ENCODE measurements at regions not wholly inside any gene's neighbourhood (a gene's known extent, or its start where the extent isn't known, plus 50 kb on each side); places are given as distances from the start of the nearest gene placed in this dataset.

DNA sequence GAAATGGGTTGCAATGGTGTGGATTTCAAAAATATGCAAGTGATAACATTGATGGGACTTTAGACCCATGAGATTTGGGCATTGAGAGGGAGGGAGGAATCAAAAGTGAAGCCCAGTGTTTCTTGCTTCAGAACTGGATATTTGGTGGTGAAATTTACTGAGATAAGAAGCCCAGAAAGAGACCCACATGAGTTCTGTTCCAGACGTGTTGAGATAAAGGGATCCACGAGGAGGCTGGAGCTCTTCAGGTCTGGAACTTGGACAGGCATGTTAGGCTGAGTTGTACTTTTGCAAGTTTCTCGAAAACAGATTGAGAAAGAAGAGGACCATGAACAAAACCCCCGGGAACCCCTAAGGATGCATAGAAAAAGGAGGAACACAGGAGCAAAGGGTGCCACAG, 290.2 kb downstream of the MEX3B start:
- Mint-ChIP-seq H3K27ac (no peak overlapping the region), H3K4me3 (ENCODE audit: low read depth) (no peak overlapping the region), H3K9me3 (no peaks in the 10 kb centered on the region), H3K36me3 (ENCODE audit: low read depth) (no peaks in the 10 kb centered on the region), H3K27me3 (ENCODE audit: low read depth) (no peaks in the 10 kb centered on the region), H3K4me1 (ENCODE audit: low read depth) (no peaks in the 10 kb centered on the region)
- DNase-seq (ENCODE audit: low spot score), result no peak
- intact Hi-C loops (cut with micrococcal nuclease), result no loop called here

DNA sequence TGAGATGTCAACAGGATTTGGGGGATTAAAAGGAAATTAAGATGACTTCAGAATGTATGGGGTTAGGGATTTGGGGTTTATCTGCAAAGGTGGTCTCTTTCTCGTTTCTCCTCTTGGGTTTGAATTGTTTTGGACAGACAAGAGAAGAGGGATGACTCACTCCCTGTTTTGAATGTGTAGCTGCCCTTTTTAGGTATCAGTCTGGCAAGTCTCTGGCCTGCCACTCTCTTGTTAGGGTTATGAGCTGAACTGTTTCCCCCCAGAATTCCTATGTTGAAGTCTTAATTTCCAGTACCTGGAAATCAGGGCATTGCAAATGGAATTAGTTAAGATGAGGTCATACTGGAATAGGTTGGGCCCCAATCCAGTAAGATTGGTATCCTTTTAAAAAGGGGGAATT, 291.7 kb downstream of the MEX3B start:
- no peaks in the 10 kb centered on the region for H3K27me3 Mint-ChIP-seq (ENCODE audit: low read depth)
- intact Hi-C loops (cut with micrococcal nuclease), result no loop called here
- no peak overlapping the region for H3K4me3 Mint-ChIP-seq (ENCODE audit: low read depth)
- no peaks in the 10 kb centered on the region for H3K9me3 Mint-ChIP-seq
- H3K36me3 Mint-ChIP-seq (ENCODE audit: low read depth), result no peaks in the 10 kb centered on the region
- no peak for DNase-seq (ENCODE audit: low spot score)
- no peaks in the 10 kb centered on the region for H3K4me1 Mint-ChIP-seq (ENCODE audit: low read depth)
- no peak overlapping the region for H3K27ac Mint-ChIP-seq

- no peaks in the 10 kb centered on the region for H3K36me3 Mint-ChIP-seq (ENCODE audit: low read depth)
- H3K9me3 Mint-ChIP-seq, result no peaks in the 10 kb centered on the region
- H3K4me3 Mint-ChIP-seq (ENCODE audit: low read depth), result no peak overlapping the region
- DNase-seq (ENCODE audit: low spot score), result no peak
- intact Hi-C loops (cut with micrococcal nuclease), result no loop called here
- H3K27me3 Mint-ChIP-seq (ENCODE audit: low read depth), result no peaks in the 10 kb centered on the region
- no peaks in the 10 kb centered on the region for H3K4me1 Mint-ChIP-seq (ENCODE audit: low read depth)
- H3K27ac Mint-ChIP-seq, result no peak overlapping the region
These were observed 292.8 kb downstream of the MEX3B start for GRCh38 chr15:81752974-81753373.

DNA sequence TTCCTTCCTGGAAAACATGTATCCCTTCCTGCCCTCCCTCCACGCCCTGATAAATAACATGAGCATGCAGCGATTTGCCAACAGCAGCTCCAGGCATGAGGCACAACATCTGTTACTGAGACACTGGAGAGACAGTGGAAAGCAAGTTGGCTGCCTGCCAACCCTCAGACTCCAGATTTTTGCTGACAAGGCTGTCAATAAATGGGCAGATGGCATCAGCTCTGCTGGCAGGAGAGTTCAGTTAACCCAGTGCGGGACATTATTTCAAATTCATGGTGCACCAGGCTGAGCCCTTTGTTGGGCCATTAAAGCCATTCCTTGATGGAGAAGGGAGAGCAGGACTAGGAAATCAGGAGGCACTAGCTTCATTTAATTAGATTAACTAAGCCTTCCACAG, 293.3 kb downstream of the MEX3B start:
- DNase-seq (ENCODE audit: low spot score), result no peak
- H3K4me3 Mint-ChIP-seq (ENCODE audit: low read depth), result no peak overlapping the region
- no peaks in the 10 kb centered on the region for H3K9me3 Mint-ChIP-seq
- no peaks in the 10 kb centered on the region for H3K36me3 Mint-ChIP-seq (ENCODE audit: low read depth)
- intact Hi-C loops (cut with micrococcal nuclease), result no loop called here
- peaks cover under 1% of the 10 kb centered on the region for H3K27me3 Mint-ChIP-seq (ENCODE audit: low read depth)
- H3K27ac Mint-ChIP-seq, result no peak overlapping the region
- no peaks in the 10 kb centered on the region for H3K4me1 Mint-ChIP-seq (ENCODE audit: low read depth)

DNA sequence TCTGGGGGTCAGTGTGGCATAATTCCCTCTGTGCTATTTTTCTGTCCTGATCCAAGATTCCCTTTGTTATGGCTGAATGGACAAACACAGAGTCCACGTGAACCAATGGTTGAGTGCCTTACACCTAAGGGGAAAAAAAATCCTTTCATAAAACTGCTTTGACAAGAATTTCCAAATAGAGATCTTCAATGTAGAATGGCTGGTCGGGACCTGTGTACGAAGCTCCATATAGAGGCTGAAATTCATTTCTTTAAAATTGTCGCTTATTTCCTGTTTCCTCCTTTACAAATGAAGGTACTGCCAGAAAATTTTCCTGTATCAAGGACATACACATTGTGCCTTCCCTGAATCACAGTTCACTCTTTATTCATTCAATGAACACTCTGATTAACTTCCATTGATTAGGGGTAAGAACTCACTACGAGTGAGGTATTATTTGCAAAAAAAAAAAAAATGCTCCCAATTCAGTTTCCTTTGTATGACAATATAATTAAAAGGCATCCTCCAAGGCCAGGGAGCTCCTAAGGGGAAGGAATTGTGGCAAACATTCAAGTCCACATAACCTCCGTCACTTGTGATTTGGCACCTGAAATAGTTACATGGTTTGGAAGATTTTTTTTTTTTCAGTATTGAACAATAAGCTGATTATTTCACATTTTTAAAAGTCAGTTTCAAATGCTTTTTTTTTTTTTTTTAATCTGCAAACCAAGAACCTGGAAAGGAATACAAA, 293.8 kb downstream of the MEX3B start:
- H3K4me3 Mint-ChIP-seq (ENCODE audit: low read depth), result no peak overlapping the region
- no peak overlapping the region for H3K27ac Mint-ChIP-seq
- no peaks in the 10 kb centered on the region for H3K36me3 Mint-ChIP-seq (ENCODE audit: low read depth)
- H3K9me3 Mint-ChIP-seq, result no peaks in the 10 kb centered on the region
- intact Hi-C loops (cut with micrococcal nuclease), result no loop called here
- no peaks in the 10 kb centered on the region for H3K4me1 Mint-ChIP-seq (ENCODE audit: low read depth)
- DNase-seq (ENCODE audit: low spot score), result no peak
- peaks cover 3% of the 10 kb centered on the region for H3K27me3 Mint-ChIP-seq (ENCODE audit: low read depth)

DNA sequence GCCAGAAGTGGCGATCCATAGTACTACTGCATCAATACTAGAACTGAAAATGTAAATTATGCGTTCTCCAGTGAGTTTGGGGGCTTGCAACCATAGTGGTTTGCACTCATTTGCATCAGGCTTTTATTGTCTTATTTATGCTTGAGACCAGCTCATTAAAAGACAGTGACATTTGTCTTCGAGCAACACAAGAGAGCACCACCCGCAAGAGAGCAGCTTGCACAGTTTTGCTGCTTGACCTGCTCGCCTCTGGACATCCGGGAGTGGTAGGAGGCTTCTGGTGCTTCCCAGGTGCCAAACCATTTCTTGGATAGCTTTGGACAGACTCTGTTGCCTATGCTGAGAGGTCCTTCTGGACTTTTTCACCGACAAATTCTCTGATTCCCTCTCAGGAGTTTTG, 294.6 kb downstream of the MEX3B start:
- no peaks in the 10 kb centered on the region for H3K9me3 Mint-ChIP-seq
- H3K27me3 Mint-ChIP-seq (ENCODE audit: low read depth), result peaks cover 3% of the 10 kb centered on the region
- H3K36me3 Mint-ChIP-seq (ENCODE audit: low read depth), result no peaks in the 10 kb centered on the region
- intact Hi-C loops (cut with micrococcal nuclease), result no loop called here
- H3K4me3 Mint-ChIP-seq (ENCODE audit: low read depth), result no peak overlapping the region
- no peak for DNase-seq (ENCODE audit: low spot score)
- no peaks in the 10 kb centered on the region for H3K4me1 Mint-ChIP-seq (ENCODE audit: low read depth)
- H3K27ac Mint-ChIP-seq, result no peak overlapping the region

DNA sequence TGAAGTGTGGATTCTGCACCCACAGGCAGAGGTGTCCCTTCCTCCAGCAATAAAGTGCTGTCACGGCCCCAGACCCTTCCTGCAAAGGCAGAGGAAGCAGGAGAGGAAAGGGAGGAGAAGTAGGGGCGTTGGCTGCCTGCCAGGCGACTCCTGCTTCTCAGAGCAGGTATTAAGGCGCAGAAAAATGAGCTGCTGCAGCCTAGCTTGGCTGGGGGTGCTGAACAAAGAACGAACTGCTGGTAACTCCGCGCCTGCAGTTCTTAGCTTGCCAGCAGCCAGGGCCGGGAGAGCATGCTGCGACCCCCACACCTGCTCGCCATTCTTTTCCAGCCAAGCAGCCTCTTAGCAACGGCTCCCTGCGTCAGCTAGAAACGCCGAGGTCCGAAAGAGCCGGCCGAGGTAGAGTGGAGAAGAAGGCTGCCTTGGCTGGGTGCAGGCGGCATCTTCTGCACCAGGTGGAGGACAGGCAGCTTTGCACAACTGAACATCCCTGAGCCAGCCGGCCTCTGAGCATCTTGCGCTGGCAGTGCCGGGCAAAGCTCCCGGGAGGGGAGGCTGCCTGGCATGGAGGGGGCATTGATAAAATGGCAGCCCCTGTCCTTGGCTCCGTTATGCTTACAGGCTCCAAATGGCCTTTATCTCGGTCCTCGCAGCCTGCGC, 296.0 kb downstream of the MEX3B start:
- H3K27ac Mint-ChIP-seq, result no peak overlapping the region
- intact Hi-C loops (cut with micrococcal nuclease), result no loop called here
- peaks cover 3% of the 10 kb centered on the region for H3K27me3 Mint-ChIP-seq (ENCODE audit: low read depth)
- no peak overlapping the region for H3K4me3 Mint-ChIP-seq (ENCODE audit: low read depth)
- H3K36me3 Mint-ChIP-seq (ENCODE audit: low read depth), result no peaks in the 10 kb centered on the region
- no peak for DNase-seq (ENCODE audit: low spot score)
- no peaks in the 10 kb centered on the region for H3K9me3 Mint-ChIP-seq
- H3K4me1 Mint-ChIP-seq (ENCODE audit: low read depth), result no peaks in the 10 kb centered on the region

DNA sequence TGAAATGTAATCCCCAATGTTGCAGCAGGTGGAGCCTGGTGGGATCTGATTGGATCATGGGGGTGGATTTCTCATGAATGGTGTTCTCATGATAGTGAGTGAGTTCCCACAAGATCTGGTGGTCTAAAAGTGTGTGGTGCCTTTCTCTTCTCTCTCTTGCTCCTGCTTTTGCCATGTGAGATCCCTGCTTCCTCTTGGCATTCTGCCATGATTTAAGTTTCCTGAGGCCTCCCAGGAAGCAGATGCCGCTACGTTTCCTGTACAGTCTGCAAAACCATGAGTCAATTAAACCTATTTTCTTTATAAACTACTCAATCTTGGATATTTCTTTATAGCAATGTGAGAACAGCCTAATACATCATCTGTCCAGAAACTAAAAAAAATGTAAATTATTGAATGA, 298.3 kb downstream of the MEX3B start:
- intact Hi-C loops (cut with micrococcal nuclease), result no loop called here
- Mint-ChIP-seq H3K9me3 (no peaks in the 10 kb centered on the region), H3K36me3 (ENCODE audit: low read depth) (no peaks in the 10 kb centered on the region), H3K4me1 (ENCODE audit: low read depth) (no peaks in the 10 kb centered on the region), H3K4me3 (ENCODE audit: low read depth) (no peak overlapping the region), H3K27me3 (ENCODE audit: low read depth) (peaks cover 3% of the 10 kb centered on the region), H3K27ac (no peak overlapping the region)
- no peak for DNase-seq (ENCODE audit: low spot score)

DNA sequence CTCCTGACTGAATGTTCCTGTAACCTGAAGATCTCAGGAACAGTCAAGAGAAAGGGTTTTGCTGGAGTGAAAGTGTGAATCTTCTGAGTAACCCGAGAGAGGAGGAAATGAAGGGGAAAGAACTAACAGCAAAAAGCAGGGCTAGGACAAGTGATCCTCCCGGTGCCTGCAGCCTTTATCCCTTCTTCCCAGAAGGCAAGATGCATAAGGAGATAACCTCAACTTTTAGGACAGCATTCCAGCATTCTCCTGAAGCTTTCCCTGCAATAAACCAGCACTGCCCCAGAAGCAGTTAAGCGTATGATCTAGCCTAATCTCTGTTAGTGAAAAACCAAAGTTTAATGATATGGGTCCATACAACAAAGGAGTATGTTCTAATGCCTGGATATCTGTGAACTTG, 298.8 kb downstream of the MEX3B start:
- Mint-ChIP-seq H3K4me3 (ENCODE audit: low read depth) (no peak overlapping the region), H3K36me3 (ENCODE audit: low read depth) (no peaks in the 10 kb centered on the region)

DNA sequence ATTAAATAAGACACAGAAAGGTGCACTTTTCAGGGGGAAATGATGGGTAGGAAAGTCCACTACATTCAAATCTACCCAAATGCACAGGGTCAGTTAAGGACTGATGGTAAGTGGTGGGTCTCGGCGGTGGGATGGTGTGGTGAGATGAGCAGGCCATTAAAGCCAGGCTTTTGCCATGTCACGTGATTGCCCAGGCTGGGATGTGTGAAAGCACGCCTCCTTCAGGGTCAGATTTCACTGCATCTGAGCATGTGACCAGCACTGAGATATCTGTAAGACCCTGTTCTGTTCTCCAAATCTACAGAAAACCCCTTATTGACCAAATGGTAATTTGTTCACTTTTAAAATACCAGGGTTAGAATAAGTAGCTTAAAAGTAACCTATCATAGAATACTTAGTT, 301.5 kb downstream of the MEX3B start:
- no peak overlapping the region for H3K4me3 Mint-ChIP-seq (ENCODE audit: low read depth)
- H3K4me1 Mint-ChIP-seq (ENCODE audit: low read depth), result no peaks in the 10 kb centered on the region
- no peak for DNase-seq (ENCODE audit: low spot score)
- H3K27ac Mint-ChIP-seq, result no peak overlapping the region
- H3K27me3 Mint-ChIP-seq (ENCODE audit: low read depth), result peaks cover 3% of the 10 kb centered on the region
- H3K9me3 Mint-ChIP-seq, result no peaks in the 10 kb centered on the region
- intact Hi-C loops (cut with micrococcal nuclease), result no loop called here
- no peaks in the 10 kb centered on the region for H3K36me3 Mint-ChIP-seq (ENCODE audit: low read depth)

More for the DNA sequence above, 298.8 kb downstream of the MEX3B start:
- H3K27me3 Mint-ChIP-seq (ENCODE audit: low read depth), result peaks cover 3% of the 10 kb centered on the region
- DNase-seq (ENCODE audit: low spot score), result no peak
- no peaks in the 10 kb centered on the region for H3K9me3 Mint-ChIP-seq
- H3K4me1 Mint-ChIP-seq (ENCODE audit: low read depth), result no peaks in the 10 kb centered on the region
- H3K27ac Mint-ChIP-seq, result no peak overlapping the region
- intact Hi-C loops (cut with micrococcal nuclease), result no loop called here

- no peak for DNase-seq (ENCODE audit: low spot score)
- intact Hi-C loops (cut with micrococcal nuclease), result no loop called here
- no peaks in the 10 kb centered on the region for H3K27me3 Mint-ChIP-seq (ENCODE audit: low read depth)
- H3K4me1 Mint-ChIP-seq (ENCODE audit: low read depth), result no peaks in the 10 kb centered on the region
- no peak overlapping the region for H3K4me3 Mint-ChIP-seq (ENCODE audit: low read depth)
- no peak overlapping the region for H3K27ac Mint-ChIP-seq
- no peaks in the 10 kb centered on the region for H3K36me3 Mint-ChIP-seq (ENCODE audit: low read depth)
- H3K9me3 Mint-ChIP-seq, result no peaks in the 10 kb centered on the region
These were observed 305.4 kb downstream of the MEX3B start for GRCh38 chr15:81740416-81740815.

DNA sequence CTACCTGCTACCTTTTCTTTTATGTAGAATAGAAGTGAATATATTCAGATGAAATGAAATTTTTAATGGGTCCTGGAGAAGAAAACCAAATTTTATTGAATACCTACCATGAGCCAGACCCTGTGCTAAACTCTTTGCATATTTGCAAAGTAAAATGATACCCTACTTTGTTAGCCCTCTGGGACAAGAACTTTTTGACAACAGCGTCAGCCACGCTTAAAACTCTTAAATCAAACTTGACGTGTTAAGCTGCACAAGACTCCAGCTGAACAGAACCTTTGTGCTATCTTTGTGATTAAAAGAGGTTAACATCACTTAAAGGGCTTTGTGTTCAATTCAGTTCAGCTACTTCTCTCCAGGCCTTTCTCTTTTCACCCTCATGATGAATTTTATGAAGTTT, 316.5 kb downstream of the MEX3B start:
- no peak for DNase-seq (ENCODE audit: low spot score)
- Mint-ChIP-seq H3K27ac (no peak overlapping the region), H3K27me3 (ENCODE audit: low read depth) (no peaks in the 10 kb centered on the region), H3K4me1 (ENCODE audit: low read depth) (no peaks in the 10 kb centered on the region), H3K36me3 (ENCODE audit: low read depth) (no peaks in the 10 kb centered on the region), H3K9me3 (no peaks in the 10 kb centered on the region), H3K4me3 (ENCODE audit: low read depth) (no peak overlapping the region)
- intact Hi-C loops (cut with micrococcal nuclease), result no loop called here

DNA sequence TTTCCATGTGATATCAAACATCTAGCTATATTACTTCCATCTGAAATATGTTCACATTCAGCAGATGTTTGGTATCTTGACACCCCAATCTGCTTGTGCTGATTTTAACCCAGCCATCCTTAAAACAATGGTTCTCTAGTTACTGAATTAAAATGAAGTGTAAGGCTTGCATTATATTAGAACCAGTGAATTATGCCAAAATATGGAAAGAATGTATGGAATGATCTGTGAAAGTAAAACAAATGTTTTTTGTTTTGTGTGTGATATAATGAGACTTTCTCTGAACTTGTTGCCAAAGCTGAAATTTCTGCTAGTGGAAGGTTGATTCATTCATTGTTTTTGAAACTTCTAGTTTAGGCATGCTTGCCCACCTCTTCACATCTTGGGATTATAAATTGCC, 317.1 kb downstream of the MEX3B start:
- no peak overlapping the region for H3K4me3 Mint-ChIP-seq (ENCODE audit: low read depth)
- intact Hi-C loops (cut with micrococcal nuclease), result no loop called here
- H3K4me1 Mint-ChIP-seq (ENCODE audit: low read depth), result no peaks in the 10 kb centered on the region
- no peaks in the 10 kb centered on the region for H3K9me3 Mint-ChIP-seq
- no peaks in the 10 kb centered on the region for H3K27me3 Mint-ChIP-seq (ENCODE audit: low read depth)
- H3K36me3 Mint-ChIP-seq (ENCODE audit: low read depth), result no peaks in the 10 kb centered on the region
- no peak overlapping the region for H3K27ac Mint-ChIP-seq
- no peak for DNase-seq (ENCODE audit: low spot score)

Measured in activated T-helper 2 cell treated with anti-CD3 and anti-CD28 coated beads, Interferon-gamma antibody, Interleukin-2, Interleukin-4, amounts not matched to agents 10 μg/mL and 5 μg/mL and 100 μg/mL, durations not matched to agents 14 hours and 24 hours and 36 hours (primary cell).